GM23338 (cell line): ENCODE measurements at regions not wholly inside any gene's neighbourhood (a gene's known extent, or its start where the extent isn't known, plus 50 kb on each side); places are given as distances from the start of the nearest gene placed in this dataset.

Experiments used
- CREB1 ChIP-seq: fragments of 250-450 bp; sonication (Bioruptor Pico); IDR thresholded peaks from 2 replicates; pipeline ENCODE4 v1.5.0; 2020; ENCODE audit warnings: low read depth, mild to moderate bottlenecking, moderate library complexity
- ETS1 ChIP-seq: IDR thresholded peaks from 2 replicates; pipeline ENCODE4 v1.6.1; 2016; ENCODE audit warnings: antibody characterized with exemption
- EZH2 ChIP-seq: fragments of 200-600 bp; sonication (generic); IDR thresholded peaks from one replicate; pipeline ENCODE4 v1.8.0; 2017; ENCODE audit warnings: antibody characterized with exemption, mild to moderate bottlenecking, low read depth; ENCODE audit not compliant: unreplicated experiment
- EZH2phosphoT487 ChIP-seq: fragments of 200-600 bp; sonication (generic); IDR thresholded peaks from one replicate; pipeline ENCODE4 v1.8.1; 2018; ENCODE audit warnings: antibody characterized with exemption; ENCODE audit not compliant: unreplicated experiment
- JUNB ChIP-seq: IDR thresholded peaks from one replicate; pipeline ENCODE4 v1.6.1; 2016; ENCODE audit warnings: antibody characterized with exemption; ENCODE audit not compliant: unreplicated experiment
- POLR2AphosphoS5 ChIP-seq: IDR thresholded peaks from 2 replicates; pipeline ENCODE4 v1.6.1; 2016; ENCODE audit warnings: antibody characterized with exemption, low read depth
- REST ChIP-seq: IDR thresholded peaks from one replicate; pipeline ENCODE4 v1.6.1; 2018; ENCODE audit warnings: antibody characterized with exemption; ENCODE audit not compliant: unreplicated experiment
- STAT1 ChIP-seq: IDR thresholded peaks from one replicate; pipeline ENCODE4 v1.6.1; 2016; ENCODE audit warnings: antibody characterized with exemption; ENCODE audit not compliant: unreplicated experiment
- ZNF331 ChIP-seq: fragments of 250-450 bp; sonication (Bioruptor Pico); IDR thresholded peaks from 2 replicates; pipeline ENCODE4 v1.5.0; 2020; ENCODE audit warnings: low read depth, mild to moderate bottlenecking, moderate library complexity
- TF ChIP-seq, protein P1 (sequence below), 2 experiments: fragments of 200-600 bp in 1 of 2; sonication (generic) in 1 of 2; conservative IDR thresholded peaks; 2 replicates each; pipeline versions ENCODE4 v1.5.1 to v1.6.1; 2016 to 2017; ENCODE audit warnings: antibody characterized with exemption in 2 of 2, low read depth in 2 of 2, mild to moderate bottlenecking in 2 of 2, moderate library complexity in 1 of 2

DNA sequence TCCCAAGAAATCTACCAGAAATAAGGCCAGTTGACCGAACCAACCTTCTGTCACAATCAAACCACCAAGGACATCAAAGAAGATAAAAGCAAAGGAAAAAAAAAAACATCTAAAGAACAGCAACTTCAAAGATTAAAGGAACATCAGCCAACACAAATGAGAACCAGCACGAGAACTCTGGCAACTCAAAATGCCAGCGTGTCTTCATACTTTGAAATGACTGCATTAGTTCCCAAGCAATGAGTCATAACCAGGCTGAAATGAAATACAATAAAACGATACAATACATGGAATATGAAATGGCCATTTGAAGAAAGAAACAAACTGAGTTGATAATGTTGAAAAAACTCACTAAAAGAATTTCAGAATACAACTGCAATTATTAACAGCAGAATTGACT, 611.6 kb upstream of the GRIA3 start:
- TF ChIP-seq REST (no peak), ETS1 (no peak), POLR2AphosphoS5 (no peak), EZH2 (no peak), EZH2phosphoT487 (no peak), CREB1 (no peak), JUNB (no peak), ZNF331 (CRISPR knock-in tag) (no peak), STAT1 (no peak)
- TF ChIP-seq, protein P1, sequence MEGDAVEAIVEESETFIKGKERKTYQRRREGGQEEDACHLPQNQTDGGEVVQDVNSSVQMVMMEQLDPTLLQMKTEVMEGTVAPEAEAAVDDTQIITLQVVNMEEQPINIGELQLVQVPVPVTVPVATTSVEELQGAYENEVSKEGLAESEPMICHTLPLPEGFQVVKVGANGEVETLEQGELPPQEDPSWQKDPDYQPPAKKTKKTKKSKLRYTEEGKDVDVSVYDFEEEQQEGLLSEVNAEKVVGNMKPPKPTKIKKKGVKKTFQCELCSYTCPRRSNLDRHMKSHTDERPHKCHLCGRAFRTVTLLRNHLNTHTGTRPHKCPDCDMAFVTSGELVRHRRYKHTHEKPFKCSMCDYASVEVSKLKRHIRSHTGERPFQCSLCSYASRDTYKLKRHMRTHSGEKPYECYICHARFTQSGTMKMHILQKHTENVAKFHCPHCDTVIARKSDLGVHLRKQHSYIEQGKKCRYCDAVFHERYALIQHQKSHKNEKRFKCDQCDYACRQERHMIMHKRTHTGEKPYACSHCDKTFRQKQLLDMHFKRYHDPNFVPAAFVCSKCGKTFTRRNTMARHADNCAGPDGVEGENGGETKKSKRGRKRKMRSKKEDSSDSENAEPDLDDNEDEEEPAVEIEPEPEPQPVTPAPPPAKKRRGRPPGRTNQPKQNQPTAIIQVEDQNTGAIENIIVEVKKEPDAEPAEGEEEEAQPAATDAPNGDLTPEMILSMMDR (conservative IDR thresholded peaks at IDR 0.05; ENCODE audit: low read depth in 2 of 2) = no peak
